ENCODE measurements at regions not wholly inside any gene's neighbourhood (a gene's known extent, or its start where the extent isn't known, plus 50 kb on each side); places are given as distances from the start of the nearest gene placed in this dataset.

GRCh38 chr4:144208074-144208473 is 67.6 kb upstream of the GYPA start:
- TF ChIP-seq CTCF (IDR thresholded peaks at IDR 0.05) (no peak), POLR2A (IDR thresholded peaks at IDR 0.05) (no peak)

All from lower leg skin (tissue), 3 donors.